NT2/D1 (cell line): ENCODE measurements at regions not wholly inside any gene's neighbourhood (a gene's known extent, or its start where the extent isn't known, plus 50 kb on each side); places are given as distances from the start of the nearest gene placed in this dataset.

Experiments used
- YY1 ChIP-seq: IDR thresholded peaks from 2 replicates; pipeline ENCODE4 v1.6.1; 2011; ENCODE audit not compliant: insufficient read length, insufficient read depth
- ZNF274 ChIP-seq: IDR thresholded peaks from 2 replicates; pipeline ENCODE4 v1.6.1; 2011; ENCODE audit warnings: mild to moderate bottlenecking, low read depth, low read length

- TF ChIP-seq YY1: no peak
- no peak for TF ChIP-seq ZNF274
Observed at GRCh38 chr3:158994386-158994785, 192.5 kb downstream of the MFSD1 start.
